Breast epithelium (tissue), 3 donors: ENCODE measurements at regions not wholly inside any gene's neighbourhood (a gene's known extent, or its start where the extent isn't known, plus 50 kb on each side); places are given as distances from the start of the nearest gene placed in this dataset.

Experiments
- POLR2A ChIP-seq: fragments of 450-650 bp; IDR thresholded peaks from one replicate; pipeline ENCODE4 v1.6.1; 2016; ENCODE audit warnings: antibody characterized with exemption, mild to moderate bottlenecking, moderate library complexity
- TF ChIP-seq, protein P1 (sequence below), 3 donors: fragments of 450-650 bp; IDR thresholded peaks; one replicate each; pipeline ENCODE4 v1.5.1; 2016 to 2017; ENCODE audit warnings: antibody characterized with exemption in 3 of 3, mild to moderate bottlenecking in 3 of 3, moderate library complexity in 3 of 3

DNA sequence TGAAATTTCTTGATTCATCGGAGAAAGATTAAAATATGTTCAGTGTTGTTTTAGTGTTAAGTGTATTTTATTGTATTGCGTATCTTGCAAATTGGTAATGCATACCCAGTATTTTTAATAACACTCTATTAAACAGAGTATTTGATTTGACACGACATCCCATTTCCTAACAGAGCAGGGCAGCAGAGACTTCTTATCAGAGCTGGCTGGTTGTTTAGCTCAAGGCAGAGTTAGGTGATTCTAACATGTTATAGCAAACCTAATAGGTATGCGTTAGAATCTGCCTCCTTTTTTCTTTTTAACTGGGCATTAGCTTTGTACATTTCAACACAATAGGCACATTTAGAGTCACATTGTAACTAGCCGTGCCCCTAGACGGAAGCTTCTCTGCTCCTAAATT, 57.1 kb upstream of the CELF2 start:
- no peak for TF ChIP-seq POLR2A
- TF ChIP-seq, protein P1, sequence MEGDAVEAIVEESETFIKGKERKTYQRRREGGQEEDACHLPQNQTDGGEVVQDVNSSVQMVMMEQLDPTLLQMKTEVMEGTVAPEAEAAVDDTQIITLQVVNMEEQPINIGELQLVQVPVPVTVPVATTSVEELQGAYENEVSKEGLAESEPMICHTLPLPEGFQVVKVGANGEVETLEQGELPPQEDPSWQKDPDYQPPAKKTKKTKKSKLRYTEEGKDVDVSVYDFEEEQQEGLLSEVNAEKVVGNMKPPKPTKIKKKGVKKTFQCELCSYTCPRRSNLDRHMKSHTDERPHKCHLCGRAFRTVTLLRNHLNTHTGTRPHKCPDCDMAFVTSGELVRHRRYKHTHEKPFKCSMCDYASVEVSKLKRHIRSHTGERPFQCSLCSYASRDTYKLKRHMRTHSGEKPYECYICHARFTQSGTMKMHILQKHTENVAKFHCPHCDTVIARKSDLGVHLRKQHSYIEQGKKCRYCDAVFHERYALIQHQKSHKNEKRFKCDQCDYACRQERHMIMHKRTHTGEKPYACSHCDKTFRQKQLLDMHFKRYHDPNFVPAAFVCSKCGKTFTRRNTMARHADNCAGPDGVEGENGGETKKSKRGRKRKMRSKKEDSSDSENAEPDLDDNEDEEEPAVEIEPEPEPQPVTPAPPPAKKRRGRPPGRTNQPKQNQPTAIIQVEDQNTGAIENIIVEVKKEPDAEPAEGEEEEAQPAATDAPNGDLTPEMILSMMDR (IDR thresholded peaks at IDR 0.05): no peak
